HUES6 (cell line): ENCODE measurements at regions not wholly inside any gene's neighbourhood (a gene's known extent, or its start where the extent isn't known, plus 50 kb on each side); places are given as distances from the start of the nearest gene placed in this dataset.
"Not testable (repeated sequence)": the region's sequence is repeated elsewhere in the genome, so short reads cannot be mapped to it uniquely, and the experiment has no call there.

Experiments
- H3K27ac ChIP-seq: 2 replicates; pipeline ENCODE4 v1.7.0; 2013; ENCODE audit warnings: low read depth, mild to moderate bottlenecking, low read length, inconsistent platforms
- H3K27me3 ChIP-seq: 2 replicates; pipeline ENCODE4 v1.6.1; 2013; ENCODE audit warnings: low read length; ENCODE audit not compliant: control insufficient read depth, insufficient read depth
- H3K36me3 ChIP-seq: 2 replicates; pipeline ENCODE4 v1.6.1; 2013; ENCODE audit warnings: low read length; ENCODE audit not compliant: control insufficient read depth, insufficient read depth
- H3K4me1 ChIP-seq: 2 replicates; pipeline ENCODE4 v1.6.1; 2013; ENCODE audit warnings: low read length; ENCODE audit not compliant: control insufficient read depth, insufficient read depth
- H3K4me3 ChIP-seq: 2 replicates; pipeline ENCODE4 v1.5.1; 2013; ENCODE audit warnings: low read depth, low read length
- H3K9ac ChIP-seq: one replicate; pipeline ENCODE4 v1.6.1; 2013; ENCODE audit warnings: mild to moderate bottlenecking, low read length
- H3K9me3 ChIP-seq: 2 replicates; pipeline ENCODE4 v1.6.1; 2013; ENCODE audit warnings: low read depth, low read length; ENCODE audit not compliant: control insufficient read depth, insufficient read depth

DNA sequence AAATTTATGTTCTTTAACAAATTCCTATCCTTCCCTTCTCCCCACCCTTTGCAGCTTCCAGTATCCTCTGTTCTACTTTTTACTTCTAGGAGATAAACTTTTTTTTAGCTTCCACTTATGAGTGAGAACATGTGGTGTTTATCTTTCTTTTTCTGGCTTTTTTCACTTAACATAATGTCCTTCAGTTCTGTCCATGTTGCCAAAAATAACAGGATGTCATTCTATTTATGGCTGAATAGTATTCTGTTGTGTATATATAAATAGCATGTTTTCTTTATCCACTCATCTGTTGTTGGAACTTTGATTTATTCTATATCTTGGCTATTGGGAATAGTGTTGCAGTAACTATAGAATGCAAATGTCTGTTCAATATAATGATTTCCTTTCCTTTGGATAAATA is 1191.2 kb downstream of the CNTNAP5 start:
- Histone ChIP-seq H3K27ac (no peak overlapping the region), H3K36me3 (no peaks in the 10 kb centered on the region), H3K4me1 (no peaks in the 10 kb centered on the region), H3K9ac (no peak overlapping the region), H3K4me3 (no peak overlapping the region), H3K27me3 (no peaks in the 10 kb centered on the region), H3K9me3 (0 out of 2 replicates have a peak, but pooled peaks cover 2% of the 10 kb centered on the region)

GRCh38 chr2:125224188-125224587 is 1199.1 kb downstream of the CNTNAP5 start:
- Histone ChIP-seq H3K9ac (no peak overlapping the region), H3K36me3 (no peaks in the 10 kb centered on the region), H3K4me3 (no peak overlapping the region), H3K4me1 (peaks cover 4% of the 10 kb centered on the region), H3K9me3 (peaks cover 13% of the 10 kb centered on the region), H3K27ac (no peak overlapping the region), H3K27me3 (no peaks in the 10 kb centered on the region)

DNA sequence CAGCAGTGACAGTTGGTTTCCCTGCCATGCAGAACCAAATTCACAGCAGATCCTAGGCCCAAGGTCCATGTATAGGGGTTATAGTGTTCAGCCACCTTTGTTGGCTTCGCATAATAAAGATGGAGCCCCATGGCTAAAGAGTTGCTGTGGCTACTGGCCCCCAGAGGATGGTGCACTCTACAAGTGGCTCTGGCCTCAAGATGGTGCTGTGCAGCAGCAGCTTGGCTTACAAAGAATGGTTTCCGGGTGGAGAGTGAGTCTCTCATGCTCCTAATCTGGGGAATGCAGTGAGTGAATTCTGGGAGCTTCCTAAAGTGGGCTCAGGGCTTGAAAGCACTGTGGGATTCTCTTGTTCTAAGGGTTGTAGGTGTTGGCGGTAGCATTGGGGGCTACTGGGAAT is 1199.7 kb downstream of the CNTNAP5 start:
- Histone ChIP-seq H3K36me3 (no peaks in the 10 kb centered on the region), H3K27ac (no peak overlapping the region), H3K27me3 (no peaks in the 10 kb centered on the region), H3K4me3 (no peak overlapping the region), H3K4me1 (peaks cover 4% of the 10 kb centered on the region), H3K9ac (no peak overlapping the region), H3K9me3 (peaks cover 13% of the 10 kb centered on the region)

- H3K4me1 ChIP-seq = peaks cover 4% of the 10 kb centered on the region
- no peak overlapping the region for H3K27ac ChIP-seq
- H3K27me3 ChIP-seq = no peaks in the 10 kb centered on the region
- H3K4me3 ChIP-seq = no peak overlapping the region
- no peak overlapping the region for H3K9ac ChIP-seq
- H3K9me3 ChIP-seq = no peaks in the 10 kb centered on the region
- H3K36me3 ChIP-seq = no peaks in the 10 kb centered on the region
Observed at GRCh38 chr2:125227843-125228392, 1202.8 kb downstream of the CNTNAP5 start.

DNA sequence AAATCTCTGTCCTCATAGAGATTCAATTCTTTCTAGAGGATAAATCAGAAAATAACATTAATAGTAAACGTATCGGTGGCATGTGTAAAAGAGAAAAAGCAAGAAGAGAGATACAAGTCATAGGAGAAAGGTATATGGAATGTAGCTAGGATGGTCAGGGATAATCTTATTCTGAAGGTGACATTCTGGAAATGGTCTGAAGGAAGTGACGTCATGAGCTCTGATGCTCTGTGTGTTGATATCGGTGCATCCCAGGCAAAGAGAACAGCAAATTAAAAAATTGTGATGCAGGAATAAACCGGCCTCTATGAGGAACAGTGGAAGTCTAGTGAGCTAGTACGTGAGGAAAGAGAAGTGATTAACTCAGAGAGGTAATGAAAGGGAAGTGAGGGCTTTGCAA is 1215.8 kb downstream of the CNTNAP5 start:
- no peak overlapping the region for H3K4me3 ChIP-seq
- no peak overlapping the region for H3K9ac ChIP-seq
- no peaks in the 10 kb centered on the region for H3K36me3 ChIP-seq
- H3K9me3 ChIP-seq = no peaks in the 10 kb centered on the region
- H3K27ac ChIP-seq = no peak overlapping the region
- H3K27me3 ChIP-seq = no peaks in the 10 kb centered on the region
- no peaks in the 10 kb centered on the region for H3K4me1 ChIP-seq

DNA sequence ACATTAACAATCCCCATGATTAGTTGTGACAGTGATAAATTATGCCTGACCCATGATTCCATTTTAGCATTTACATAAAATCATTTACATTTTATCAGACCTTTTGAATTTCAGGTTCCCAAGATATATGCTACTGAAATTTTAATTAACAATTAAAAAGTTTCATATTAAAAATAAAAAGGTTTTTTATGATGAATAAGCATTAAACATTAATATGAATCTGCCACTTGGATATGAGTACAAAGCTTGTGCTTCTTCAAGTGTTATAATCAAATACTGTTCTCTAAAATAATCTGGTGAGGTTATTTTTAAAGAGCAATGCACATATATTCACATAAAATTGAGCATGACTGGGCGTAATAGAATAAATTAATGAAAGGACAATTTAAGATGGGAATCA is 1218.0 kb downstream of the CNTNAP5 start:
- Histone ChIP-seq H3K9ac (no peak overlapping the region), H3K36me3 (no peaks in the 10 kb centered on the region), H3K4me3 (no peak overlapping the region), H3K27ac (no peak overlapping the region), H3K4me1 (no peaks in the 10 kb centered on the region), H3K27me3 (no peaks in the 10 kb centered on the region), H3K9me3 (no peaks in the 10 kb centered on the region)

DNA sequence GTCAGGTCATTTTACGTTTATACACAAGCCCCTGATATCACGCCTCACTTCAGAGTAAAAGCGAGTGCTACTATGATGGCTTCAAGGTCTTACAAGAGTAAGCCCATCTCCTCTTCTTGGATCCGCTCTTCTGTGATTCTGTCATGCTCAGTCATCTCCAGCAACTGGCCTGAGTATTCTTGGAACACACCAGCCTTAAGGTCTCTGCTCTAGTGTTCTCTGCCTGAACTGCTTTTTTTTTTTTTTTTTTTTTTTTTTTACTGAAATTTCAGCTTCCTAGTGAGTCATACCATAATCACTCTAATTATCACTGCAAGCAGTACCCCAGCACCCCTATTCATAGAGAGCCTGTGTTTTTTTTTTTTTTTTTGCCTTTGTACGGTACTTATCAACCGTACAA is 1228.9 kb downstream of the CNTNAP5 start:
- H3K36me3 ChIP-seq = no peaks in the 10 kb centered on the region
- no peaks in the 10 kb centered on the region for H3K27me3 ChIP-seq
- H3K9me3 ChIP-seq = no peaks in the 10 kb centered on the region
- no peak overlapping the region for H3K27ac ChIP-seq
- no peak overlapping the region for H3K4me3 ChIP-seq
- H3K4me1 ChIP-seq = no peaks in the 10 kb centered on the region
- no peak overlapping the region for H3K9ac ChIP-seq

GRCh38 chr2:125259451-125259850 is 1234.4 kb downstream of the CNTNAP5 start:
- Histone ChIP-seq H3K4me3 (no peak overlapping the region), H3K9me3 (no peaks in the 10 kb centered on the region), H3K4me1 (no peaks in the 10 kb centered on the region), H3K36me3 (no peaks in the 10 kb centered on the region), H3K9ac (no peak overlapping the region), H3K27me3 (no peaks in the 10 kb centered on the region), H3K27ac (no peak overlapping the region)

GRCh38 chr2:125260366-125260930 is 1235.4 kb downstream of the CNTNAP5 start:
- H3K9me3 ChIP-seq, H3K4me3 ChIP-seq, H3K4me1 ChIP-seq: not testable (repeated sequence)

GRCh38 chr2:125264453-125264852 is 1239.4 kb downstream of the CNTNAP5 start:
- no peak overlapping the region for H3K4me3 ChIP-seq
- H3K9me3 ChIP-seq = no peaks in the 10 kb centered on the region
- H3K4me1 ChIP-seq = no peaks in the 10 kb centered on the region
- H3K9ac ChIP-seq = no peak overlapping the region
- H3K27ac ChIP-seq = no peak overlapping the region
- H3K27me3 ChIP-seq = no peaks in the 10 kb centered on the region
- no peaks in the 10 kb centered on the region for H3K36me3 ChIP-seq

More at GRCh38 chr2:125260366-125260930, 1235.4 kb downstream of the CNTNAP5 start:
- not testable (repeated sequence) for H3K27ac ChIP-seq, H3K36me3 ChIP-seq, H3K9ac ChIP-seq, H3K27me3 ChIP-seq

- no peaks in the 10 kb centered on the region for H3K9me3 ChIP-seq
- no peak overlapping the region for H3K9ac ChIP-seq
- H3K4me3 ChIP-seq = no peak overlapping the region
- H3K27ac ChIP-seq = no peak overlapping the region
- H3K4me1 ChIP-seq = no peaks in the 10 kb centered on the region
- H3K27me3 ChIP-seq = no peaks in the 10 kb centered on the region
- H3K36me3 ChIP-seq = no peaks in the 10 kb centered on the region
Observed at GRCh38 chr2:125267683-125268082, 1242.6 kb downstream of the CNTNAP5 start.
